Left ventricle myocardium inferior (tissue), 1 donor: ENCODE measurements at regions not wholly inside any gene's neighbourhood (a gene's known extent, or its start where the extent isn't known, plus 50 kb on each side); places are given as distances from the start of the nearest gene placed in this dataset.

ENCODE experiments used
- DNase-seq: peaks from one replicate; pipeline ENCODE4 v3.0.0-alpha.2; 2020
- H3K27ac ChIP-seq: fragments of 200-600 bp; replicated peaks from 2 replicates; pipeline ENCODE4 v1.8.0; 2021
- H3K27me3 ChIP-seq: fragments of 200-600 bp; 2 replicates; pipeline ENCODE4 v1.8.0; 2021; ENCODE audit warnings: low read depth
- H3K36me3 ChIP-seq: fragments of 200-600 bp; 2 replicates; pipeline ENCODE4 v1.8.0; 2021
- H3K4me1 ChIP-seq: fragments of 200-600 bp; 2 replicates; pipeline ENCODE4 v1.8.0; 2021
- H3K4me3 ChIP-seq: fragments of 200-600 bp; 2 replicates; pipeline ENCODE4 v1.8.0; 2021; ENCODE audit warnings: mild to moderate bottlenecking, moderate library complexity
- H3K9me3 ChIP-seq: fragments of 200-600 bp; replicated peaks from 2 replicates; pipeline ENCODE4 v1.8.0; 2021
- CTCF ChIP-seq: fragments of 200-600 bp; IDR thresholded peaks from 2 replicates; pipeline ENCODE4 v1.8.0; 2021; ENCODE audit warnings: antibody characterized with exemption, mild to moderate bottlenecking, borderline replicate concordance
- intact Hi-C: fragments of 100-400 bp; cut with micrococcal nuclease; formaldehyde crosslinking; loops from one replicate; pipeline ENCODE4 v1.11.0; 2022
- donor health status: DM: no; HTN: yes; CAD: no; lungs with severe emphysema.

GRCh38 chr1:29832936-29833335, 596.6 kb downstream of the PTPRU start:
- intact Hi-C loops: no loop called here
- Histone ChIP-seq H3K4me1 (no peaks in the 10 kb centered on the region), H3K27ac (no peak overlapping the region), H3K27me3 (peaks cover 60% of the 10 kb centered on the region), H3K36me3 (no peaks in the 10 kb centered on the region), H3K4me3 (no peak overlapping the region), H3K9me3 (no peaks in the 10 kb centered on the region)
- DNase-seq: no peak
- no peak for TF ChIP-seq CTCF

DNA sequence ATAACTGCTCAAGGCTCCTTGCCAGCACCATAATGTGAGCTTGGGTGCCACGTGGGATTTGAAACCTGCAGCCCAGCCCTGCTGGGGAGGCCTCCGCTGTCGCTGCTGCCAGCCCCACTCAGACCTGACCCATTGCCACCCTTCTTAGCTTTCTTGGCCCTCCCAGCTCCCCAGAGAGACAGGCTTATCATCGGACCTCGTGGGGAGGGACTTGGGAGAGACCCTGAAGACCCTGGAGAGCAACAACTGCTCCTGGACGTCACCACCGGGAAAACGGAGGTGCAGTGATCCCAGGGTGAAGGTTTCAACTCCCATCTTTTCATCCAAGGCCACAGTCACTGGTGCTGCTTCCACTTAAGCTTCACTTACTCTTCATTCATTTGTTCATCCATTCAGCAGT, 596.1 kb downstream of the PTPRU start:
- Histone ChIP-seq H3K4me3 (no peak overlapping the region), H3K27ac (no peak overlapping the region), H3K27me3 (peaks cover 65% of the 10 kb centered on the region), H3K9me3 (no peaks in the 10 kb centered on the region), H3K4me1 (no peaks in the 10 kb centered on the region), H3K36me3 (no peaks in the 10 kb centered on the region)
- no peak for DNase-seq
- intact Hi-C loops: no loop called here
- TF ChIP-seq CTCF: no peak

DNA sequence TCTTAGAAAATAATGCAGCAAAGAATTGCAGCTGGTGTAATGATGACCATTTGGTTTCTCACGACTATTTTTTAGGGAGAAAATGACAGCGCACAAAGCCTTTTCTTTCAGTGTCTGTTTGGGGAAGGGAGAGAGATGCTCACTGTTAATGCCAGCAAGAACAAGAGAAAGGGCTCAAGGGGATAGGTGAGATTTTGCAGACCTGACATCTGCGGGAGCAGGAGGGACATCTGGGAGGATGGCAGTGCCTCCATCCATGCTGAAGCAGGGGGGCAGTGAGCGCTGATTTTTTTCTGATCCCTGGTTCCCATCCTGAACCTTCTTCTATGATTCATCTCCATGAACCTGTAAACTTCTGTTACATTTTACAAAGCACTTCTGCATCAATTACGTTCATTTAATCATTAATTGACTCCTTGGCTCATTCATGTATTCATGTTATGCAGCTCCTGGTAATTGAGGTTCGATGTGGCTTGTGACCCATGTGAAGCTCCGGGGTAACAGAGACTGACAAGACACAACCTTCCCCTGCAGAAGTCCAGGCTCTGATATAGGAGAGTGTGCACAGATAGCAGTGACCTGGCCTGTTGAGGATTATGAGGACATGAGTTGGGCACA, 595.3 kb downstream of the PTPRU start:
- no peak for DNase-seq
- Histone ChIP-seq H3K36me3 (no peaks in the 10 kb centered on the region), H3K4me3 (no peak overlapping the region), H3K27ac (no peak overlapping the region), H3K27me3 (peaks cover 73% of the 10 kb centered on the region), H3K9me3 (no peaks in the 10 kb centered on the region), H3K4me1 (no peaks in the 10 kb centered on the region)
- intact Hi-C loops: no loop called here
- no peak for TF ChIP-seq CTCF

GRCh38 chr1:29830916-29831315, 594.6 kb downstream of the PTPRU start:
- no peak for TF ChIP-seq CTCF
- H3K36me3 ChIP-seq: no peaks in the 10 kb centered on the region
- peaks cover 76% of the 10 kb centered on the region for H3K27me3 ChIP-seq
- no peak for DNase-seq
- no peaks in the 10 kb centered on the region for H3K9me3 ChIP-seq
- no peaks in the 10 kb centered on the region for H3K4me1 ChIP-seq
- no peak overlapping the region for H3K27ac ChIP-seq
- intact Hi-C loops: no loop called here
- no peak overlapping the region for H3K4me3 ChIP-seq

GRCh38 chr1:29830383-29830782, 594.1 kb downstream of the PTPRU start:
- Histone ChIP-seq H3K36me3 (no peaks in the 10 kb centered on the region), H3K27me3 (peaks cover 71% of the 10 kb centered on the region), H3K4me3 (no peak overlapping the region), H3K4me1 (no peaks in the 10 kb centered on the region), H3K27ac (no peak overlapping the region), H3K9me3 (no peaks in the 10 kb centered on the region)
- DNase-seq: no peak
- intact Hi-C loops: no loop called here
- no peak for TF ChIP-seq CTCF
